GM21825 (cell line): ENCODE measurements at regions not wholly inside any gene's neighbourhood (a gene's known extent, or its start where the extent isn't known, plus 50 kb on each side); places are given as distances from the start of the nearest gene placed in this dataset.
"Not testable (repeated sequence)": the region's sequence is repeated elsewhere in the genome, so short reads cannot be mapped to it uniquely, and the experiment has no call there.

Source experiments
- ATAC-seq: cut with Tn5 transposase; IDR thresholded peaks from one replicate; pipeline ENCODE4 v1.9.1; 2021; ENCODE audit warnings: mild to moderate bottlenecking, moderate library complexity; ENCODE audit not compliant: unreplicated experiment

DNA sequence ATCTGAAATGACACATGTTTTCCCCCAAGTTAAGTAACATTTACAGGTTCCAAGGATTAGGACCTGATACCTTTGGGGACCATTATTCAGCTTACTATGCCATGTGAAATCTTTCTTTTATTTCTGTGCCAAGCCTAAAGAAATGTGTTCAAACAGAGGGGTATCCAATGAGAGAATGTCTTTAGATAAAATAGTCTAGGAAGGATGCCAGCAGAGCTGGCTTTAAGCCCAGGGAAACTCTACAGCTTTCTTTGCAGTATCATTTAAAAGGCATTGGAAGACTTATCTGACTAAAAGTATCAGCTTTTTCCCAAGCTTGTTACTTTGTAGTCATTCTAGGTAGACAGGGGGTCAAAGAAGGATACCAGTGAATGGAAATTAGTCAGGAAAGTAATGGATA is 860.4 kb downstream of the PLA2G4A start:
- ATAC-seq: no peak

DNA sequence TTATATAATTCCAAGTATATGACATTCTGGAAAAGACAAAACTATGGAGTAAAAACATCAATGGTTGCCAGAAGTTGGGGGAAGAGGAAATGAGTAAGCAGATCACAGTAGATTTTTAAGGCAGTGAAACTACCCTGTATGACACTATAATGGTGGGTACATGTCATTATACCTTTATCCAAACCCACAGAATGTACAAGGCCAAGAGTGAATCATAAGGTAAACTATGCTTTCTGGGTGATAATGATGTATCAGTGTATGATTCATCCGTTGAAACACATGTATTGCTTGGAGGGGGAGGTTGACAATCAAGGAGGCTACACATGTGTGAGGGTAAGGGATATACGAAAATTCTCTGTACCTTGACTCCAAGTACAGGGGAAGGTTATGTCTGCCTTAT is 862.7 kb downstream of the PLA2G4A start:
- no peak for ATAC-seq

DNA sequence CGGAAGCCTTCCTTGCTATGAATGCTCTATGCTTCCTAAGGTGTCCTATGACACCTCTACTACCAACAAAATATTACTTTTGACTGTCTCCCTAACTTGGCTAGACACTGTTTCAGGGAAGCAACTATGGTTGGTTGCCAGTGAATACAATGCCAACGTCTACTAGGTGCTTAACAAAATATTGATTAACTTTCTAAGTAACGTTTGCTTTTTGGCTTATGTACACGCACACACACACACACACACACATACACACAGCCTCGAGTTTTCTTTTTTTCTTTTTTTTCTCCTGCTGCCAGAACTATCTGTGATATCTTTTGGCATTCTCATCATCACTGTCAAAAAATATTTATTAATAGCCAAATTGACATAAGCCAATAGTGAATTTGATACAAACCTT is 864.0 kb downstream of the PLA2G4A start:
- ATAC-seq: no peak

DNA sequence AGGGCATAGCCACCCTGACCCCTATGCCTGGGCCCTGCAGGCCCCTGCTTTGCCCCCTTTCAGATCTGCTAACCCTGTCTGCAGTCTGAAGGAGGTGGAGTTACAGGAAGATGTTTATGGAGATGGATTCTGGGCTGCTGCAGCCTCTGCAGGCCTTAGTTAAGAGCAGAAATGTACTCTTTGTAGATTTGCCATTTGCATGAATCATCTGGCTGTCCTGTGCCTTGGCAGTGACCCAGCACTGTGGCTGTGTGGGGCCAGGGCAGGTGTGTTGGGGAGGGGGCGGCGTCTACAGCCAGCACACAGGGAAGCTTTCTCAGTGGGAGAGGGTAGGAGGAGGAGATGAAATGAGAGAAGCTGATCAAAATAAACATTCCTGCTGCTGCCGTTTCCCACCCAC is 867.3 kb downstream of the PLA2G4A start:
- ATAC-seq: no peak

DNA sequence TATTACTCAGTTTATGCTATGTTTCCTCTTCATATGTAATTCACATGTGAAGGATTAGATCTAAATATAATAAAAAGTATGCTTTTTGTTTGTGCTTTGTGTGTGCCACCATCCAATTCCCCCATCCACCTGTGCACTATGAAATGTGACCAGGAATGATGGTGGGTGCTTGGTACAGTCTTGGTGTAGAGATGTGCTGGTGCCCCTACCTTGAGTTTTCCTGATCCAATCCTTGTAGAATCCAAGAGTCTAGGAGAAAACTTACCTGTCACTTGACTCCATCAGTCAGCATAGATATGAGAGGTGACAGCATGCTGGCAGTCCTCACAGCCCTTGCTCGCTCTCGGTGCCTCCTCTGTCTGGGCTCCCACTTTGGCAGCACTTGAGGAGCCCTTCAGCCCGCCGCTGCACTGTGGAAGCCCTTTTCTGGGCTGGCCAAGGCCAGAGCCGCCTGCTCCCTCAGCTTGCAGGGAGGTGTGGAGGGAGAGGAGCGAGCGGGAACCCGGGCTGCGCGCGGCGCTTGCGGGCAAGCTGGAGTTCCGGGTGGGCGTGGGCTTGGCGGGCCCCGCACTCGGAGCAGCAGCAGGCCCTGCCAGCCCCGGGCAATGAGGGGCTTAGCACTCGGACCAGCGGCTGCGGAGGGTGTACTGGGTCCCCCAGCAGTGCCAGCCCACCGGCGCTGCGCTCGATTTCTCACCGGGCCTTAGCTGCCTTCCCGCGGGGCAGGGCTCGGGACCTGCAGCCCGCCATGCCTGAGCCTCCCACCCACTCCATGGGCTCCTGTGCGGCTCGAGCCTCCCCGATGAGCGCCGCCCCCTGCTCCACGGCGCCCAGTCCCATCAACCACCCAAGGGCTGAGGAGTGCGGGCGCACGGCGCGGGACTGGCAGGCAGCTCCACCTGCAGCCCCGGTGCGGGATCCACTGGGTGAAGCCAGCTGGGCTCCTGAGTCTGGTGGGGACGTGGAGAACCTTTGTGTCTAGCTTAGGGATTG is 874.7 kb downstream of the PLA2G4A start:
- not testable (repeated sequence) for ATAC-seq

DNA sequence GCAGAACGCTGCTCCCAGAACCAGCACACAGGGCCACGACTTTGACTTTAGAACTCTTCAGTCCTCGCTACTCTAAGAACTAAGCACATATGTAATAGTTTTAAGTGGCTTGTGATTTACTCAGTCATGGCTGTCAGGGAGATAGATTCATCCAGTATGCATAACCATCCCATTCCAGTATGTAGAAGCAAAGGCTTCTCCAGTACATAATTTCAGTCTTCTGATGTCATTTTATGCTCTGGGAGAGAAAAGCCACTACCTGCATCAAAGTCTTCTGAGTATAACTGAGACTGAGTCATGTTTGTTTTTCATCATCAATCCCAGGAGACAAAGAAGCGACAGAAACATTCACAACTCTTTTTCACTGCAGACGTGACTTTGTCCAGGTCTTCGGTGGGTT is 885.7 kb downstream of the PLA2G4A start:
- ATAC-seq: no peak

DNA sequence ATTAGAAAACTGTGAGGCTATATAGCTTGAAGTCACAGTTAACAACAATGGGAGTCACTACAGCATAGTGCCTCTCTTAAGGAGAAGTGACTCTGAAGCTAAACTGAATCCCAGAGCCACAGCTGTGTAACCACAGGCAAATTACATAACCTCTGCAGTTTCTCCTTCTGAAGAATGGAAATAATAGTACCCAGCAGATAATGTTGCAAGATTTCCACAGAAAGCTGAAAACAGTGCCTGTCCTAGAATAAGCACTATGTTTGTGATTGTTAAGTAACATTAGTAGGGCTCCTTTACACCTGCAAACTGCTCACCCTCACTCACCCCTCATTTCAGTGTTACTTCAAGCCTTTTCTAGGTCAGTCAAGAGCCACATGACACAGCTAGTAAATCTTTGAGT is 886.7 kb downstream of the PLA2G4A start:
- ATAC-seq: no peak

DNA sequence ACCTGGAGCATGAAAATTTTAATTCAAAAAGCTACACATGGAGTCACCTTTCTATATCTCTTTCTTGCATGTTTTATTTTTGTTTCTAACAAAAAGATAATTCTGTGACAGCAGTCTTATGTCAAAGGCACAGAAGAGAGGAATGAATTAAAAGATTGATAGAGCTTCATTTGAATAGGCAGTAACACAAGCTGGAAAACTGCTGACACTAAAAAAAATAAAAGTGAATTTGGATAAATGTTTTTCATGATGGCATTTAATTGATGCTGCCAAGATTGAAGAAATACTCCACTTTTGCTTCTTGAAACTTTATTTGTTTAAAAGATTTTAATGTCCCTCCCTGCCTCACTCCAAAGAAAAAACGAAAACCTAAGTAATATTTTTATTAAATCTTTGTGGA is 887.4 kb downstream of the PLA2G4A start:
- no peak for ATAC-seq

DNA sequence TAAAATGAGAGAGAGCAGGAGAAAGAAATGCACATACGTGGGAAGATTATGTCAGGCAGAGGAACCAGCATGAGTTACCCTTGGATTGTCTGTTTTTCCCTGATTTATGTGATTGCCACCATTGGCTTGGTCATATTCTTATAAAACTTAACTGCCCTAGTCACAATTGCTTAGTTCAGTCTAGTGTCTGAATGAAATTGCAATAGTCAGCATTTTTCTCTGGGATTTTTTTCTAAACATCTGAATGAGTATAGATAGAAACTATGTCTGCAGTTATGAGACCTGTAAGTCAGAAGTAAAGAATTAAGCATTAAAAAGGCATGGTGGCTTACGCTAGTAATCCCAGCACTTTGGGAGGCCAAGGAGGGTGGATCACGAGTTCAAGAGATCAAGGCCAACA is 889.8 kb downstream of the PLA2G4A start:
- ATAC-seq: no peak

DNA sequence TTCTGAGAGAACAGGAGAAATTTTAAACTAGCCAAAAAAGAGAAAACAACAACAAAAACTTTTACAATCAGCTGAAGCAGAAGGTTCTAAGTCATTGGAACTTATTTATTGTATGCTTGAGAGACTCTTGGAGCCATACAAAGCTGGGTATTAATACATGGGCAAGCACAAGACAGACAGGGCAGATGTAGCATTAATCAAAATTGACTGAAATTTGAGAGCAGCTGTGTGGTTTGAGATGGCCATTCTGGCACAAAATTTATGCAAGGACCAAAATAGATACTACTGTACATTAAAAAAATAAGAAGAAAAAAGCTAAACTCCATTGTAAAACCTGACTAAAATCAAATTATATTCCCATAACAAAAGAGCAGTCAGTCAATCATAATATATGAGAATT is 892.5 kb downstream of the PLA2G4A start:
- no peak for ATAC-seq

DNA sequence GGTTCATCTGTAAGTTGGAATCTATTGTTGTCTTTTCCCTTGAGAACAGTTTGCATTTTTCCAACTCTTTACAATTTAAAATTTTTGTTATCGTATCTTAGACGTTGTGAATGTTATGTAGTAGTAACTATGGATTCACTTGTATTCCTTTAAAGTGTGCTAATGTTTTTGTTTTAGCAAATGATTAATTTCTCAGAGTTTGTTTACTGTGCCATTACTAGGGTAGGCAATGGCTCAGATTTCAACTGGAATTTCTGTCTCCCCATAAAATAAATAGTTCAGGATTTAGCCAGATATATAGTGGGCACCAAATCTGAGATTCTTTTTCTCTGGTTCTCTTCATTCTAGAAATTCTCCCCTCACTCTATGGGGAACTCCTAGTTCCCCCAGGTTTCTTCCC is 896.5 kb downstream of the PLA2G4A start:
- ATAC-seq: no peak

DNA sequence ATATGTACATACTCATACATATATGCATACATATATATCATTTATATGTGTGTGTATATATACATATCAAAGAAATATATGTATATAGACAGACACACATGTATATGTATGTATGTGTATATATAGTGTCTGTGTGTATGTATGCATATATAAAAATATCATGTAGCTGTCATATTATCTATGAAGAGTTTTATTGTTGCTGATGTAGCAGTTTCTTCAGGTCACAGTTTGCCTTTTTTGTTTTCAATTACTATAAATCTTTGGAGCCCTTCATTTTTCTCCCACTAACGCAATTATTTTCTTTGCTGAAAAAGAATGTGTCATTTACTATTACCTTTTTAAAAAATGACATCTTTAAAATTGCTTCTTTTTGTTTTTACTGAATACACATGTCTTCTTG is 904.5 kb downstream of the PLA2G4A start:
- no peak for ATAC-seq

DNA sequence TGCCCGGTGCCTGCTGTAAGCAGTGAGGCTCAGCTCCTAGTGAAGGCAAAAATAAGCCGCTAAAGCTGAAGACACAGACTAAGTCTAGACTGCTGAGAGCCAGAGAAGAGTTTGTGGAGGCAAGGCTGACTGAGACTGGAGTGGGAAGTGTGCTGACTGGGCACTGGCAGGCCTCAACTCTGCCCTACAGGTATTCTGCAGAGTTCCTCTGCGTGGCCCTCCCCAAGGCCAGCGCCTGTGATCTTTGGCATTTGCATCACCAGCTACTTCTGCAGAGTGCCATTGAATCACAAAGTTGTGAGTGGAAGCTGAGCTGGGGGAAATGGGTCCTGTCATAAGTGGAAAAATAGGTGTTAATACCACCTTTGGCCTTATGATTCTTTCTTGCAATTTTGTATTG is 905.7 kb downstream of the PLA2G4A start:
- ATAC-seq: no peak

DNA sequence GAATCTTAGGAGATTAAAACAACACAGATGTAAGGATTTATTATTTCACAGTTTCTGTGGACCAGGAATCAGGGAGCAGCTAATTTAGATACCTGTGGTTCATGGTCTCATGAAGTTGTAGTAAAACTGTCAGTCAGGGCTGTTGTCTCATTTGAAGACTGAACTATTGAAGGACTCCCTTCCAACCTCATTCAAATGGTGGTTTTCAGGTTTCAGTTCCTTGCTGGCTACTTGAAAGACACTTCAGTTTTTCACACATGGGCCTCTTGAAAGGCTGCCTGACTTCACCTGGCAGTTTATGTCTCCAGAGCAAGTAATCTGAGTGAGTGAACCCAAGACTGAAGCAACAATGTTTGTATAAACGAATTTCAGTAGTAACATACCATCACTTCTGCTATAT is 915.9 kb downstream of the PLA2G4A start:
- ATAC-seq: peak; percentile 64

DNA sequence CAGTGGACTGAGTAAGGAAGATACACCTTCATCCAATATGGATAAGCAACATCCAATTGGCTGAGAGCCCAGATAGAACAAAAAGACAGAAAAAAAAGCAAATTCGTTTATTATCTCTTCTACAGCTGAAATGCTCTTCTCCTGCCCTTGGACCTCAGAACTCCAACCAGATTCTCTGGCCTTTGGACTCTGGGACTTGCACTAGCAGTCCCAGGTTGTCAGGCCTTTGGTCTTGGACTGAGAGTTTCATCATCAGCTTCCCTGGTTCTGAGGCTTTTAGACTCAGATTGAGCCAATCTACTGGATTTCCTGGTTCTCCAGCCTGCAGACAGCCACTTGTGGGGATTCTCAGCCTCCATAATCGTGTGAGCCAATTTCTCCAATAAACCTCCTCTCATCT is 926.8 kb downstream of the PLA2G4A start:
- ATAC-seq: no peak

DNA sequence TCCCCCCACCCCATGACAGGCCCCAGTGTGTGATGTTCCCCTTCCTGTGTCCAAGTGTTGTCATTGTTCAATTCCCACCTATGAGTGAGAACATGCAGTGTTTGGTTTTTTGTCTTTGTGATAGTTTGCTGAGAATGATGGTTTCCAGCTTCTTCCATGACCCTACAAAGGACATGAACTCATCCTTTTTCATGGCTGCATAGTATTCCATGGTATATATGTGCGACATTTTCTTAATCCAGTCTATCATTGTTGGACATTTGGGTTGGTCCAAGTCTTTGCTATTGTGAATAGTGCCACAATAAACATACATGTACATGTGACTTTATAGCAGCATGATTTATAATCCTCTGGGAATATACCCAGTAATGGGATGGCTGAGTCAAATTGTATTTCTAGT is 927.9 kb downstream of the PLA2G4A start:
- ATAC-seq: not testable (repeated sequence)

DNA sequence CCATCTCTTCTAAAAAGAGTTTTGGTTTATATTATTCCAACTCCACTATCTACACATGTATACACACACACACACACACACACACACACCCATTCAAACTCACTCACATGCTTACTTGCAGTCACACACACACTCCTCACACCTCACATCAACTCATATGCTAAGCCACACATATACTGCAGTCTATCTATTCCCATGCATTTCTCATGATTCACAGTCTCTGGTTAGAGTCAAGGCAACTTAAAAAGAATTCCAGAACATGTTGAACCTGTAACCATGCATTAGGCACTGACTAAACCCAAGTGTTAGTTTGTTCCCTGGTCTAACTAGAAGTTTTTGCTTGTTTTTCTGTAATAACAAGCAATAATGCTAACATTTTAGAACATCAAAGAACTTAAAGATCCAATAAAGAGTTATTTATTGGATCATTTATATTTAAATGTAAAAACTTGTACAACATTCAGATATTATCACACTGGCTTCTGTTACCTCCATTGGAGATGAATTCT is 931.1 kb downstream of the PLA2G4A start:
- ATAC-seq: no peak

DNA sequence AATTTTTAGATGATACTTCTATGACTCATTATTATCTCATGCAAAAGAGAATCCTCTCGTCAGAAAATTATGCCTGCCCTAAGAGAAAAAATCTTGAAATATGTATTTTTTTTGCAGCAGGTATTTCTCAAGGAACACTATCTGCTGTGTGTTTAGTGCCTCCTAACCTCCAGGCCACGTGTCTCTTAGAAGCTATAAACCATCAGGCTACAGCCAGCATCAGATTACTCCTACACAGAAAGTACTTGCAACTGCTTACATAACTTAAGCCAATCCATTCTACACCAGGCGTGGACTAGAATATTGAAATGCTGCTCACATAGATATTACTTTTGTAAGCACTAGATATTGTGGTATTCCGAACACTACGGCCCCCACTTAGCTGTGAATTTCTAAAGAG is 933.4 kb downstream of the PLA2G4A start:
- ATAC-seq: no peak

DNA sequence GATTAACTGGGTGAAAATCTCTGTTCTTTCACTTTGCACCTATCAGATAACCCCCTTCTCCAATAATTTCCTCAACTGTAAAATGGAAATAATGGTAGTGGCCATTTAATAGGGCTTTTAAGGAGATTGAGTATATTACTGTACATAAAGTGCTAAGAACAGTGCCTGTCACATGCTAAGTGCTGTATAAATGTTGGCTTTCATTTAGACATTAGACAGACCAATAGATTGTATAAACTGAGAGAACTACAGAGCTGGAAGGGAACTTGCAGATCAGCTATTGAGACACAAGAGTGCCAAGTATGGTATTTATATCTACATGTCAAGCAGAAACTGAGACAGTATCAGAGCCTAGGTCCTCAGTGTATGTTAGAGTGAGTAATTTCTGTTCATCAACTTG is 934.7 kb downstream of the PLA2G4A start:
- ATAC-seq: no peak

DNA sequence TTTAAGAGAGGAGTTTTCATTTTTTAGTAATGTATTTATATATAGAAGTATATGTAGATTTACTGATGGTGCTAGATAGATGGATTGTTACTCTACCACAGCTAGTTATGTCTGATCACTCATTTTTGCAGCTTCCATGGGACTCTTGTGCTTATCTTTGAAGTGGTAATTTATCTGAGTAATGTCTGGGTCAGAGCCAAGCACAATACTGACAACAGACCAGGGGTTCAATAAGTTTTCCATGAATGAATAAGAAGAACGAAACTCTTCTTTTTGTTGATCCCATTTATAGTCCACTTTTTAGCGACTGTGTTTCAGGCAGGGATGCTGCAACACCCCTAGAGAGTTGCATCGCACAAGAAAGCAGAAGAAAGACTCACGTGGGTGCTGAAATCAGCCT is 935.2 kb downstream of the PLA2G4A start:
- no peak for ATAC-seq

DNA sequence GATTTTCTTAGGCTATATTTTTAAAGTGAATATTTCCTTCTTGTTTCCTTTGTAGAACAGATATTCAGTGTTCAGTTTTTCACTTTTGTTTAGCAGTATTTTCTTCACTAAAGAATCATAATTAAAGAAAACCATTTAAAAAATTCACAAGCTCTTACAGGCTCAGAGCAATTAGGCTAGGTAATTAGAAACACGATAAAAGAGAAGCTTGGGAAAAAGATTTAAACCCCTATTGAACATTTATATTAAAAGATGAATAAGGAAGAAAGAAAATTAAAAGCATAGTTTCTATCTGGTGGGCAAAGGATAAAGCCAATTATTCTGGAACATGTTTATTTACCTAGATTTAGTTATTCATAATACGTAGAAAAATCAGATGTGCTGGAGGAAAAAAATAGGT is 942.6 kb downstream of the PLA2G4A start:
- no peak for ATAC-seq

DNA sequence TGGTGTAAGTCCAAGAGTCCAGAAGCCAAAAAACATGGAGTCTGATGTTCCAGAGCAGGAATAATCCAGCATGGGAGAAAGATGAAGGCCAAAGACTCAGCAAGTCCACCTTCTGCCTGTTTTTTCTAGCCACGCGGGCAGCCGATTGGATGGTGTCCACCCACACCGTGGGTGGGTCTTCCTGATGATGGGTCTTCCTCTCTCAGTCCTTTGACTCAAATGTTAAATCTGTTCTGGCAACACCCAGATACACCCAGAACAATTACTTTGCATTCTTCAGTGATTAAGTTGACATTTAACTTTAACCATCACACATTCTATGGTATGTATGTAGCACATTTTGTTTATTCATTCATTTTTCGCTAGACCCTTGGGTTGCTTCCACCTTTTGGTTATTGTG is 944.4 kb downstream of the PLA2G4A start:
- no peak for ATAC-seq

DNA sequence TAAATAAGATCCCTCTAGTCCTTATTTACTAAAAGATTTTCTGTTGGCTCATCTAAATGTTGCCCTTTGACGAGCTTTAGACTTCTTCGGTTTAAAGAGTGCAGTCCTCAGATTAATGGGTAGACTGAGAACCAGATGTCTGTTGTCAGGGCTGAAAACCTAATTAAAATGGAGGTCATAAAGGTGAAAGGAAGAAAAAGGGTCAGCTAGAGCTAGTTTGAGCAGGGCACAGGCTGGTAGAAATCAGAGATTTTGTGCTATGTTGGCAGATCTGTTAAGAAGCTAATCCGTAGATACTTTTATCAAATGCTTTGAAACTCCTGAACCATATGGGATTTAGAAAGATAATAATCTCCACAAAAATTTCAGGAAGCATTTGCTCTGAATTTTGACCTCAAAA is 959.0 kb downstream of the PLA2G4A start:
- ATAC-seq: no peak
